PC-9 (cell line): ENCODE measurements at regions not wholly inside any gene's neighbourhood (a gene's known extent, or its start where the extent isn't known, plus 50 kb on each side); places are given as distances from the start of the nearest gene placed in this dataset.

Experiments used
- BruUV-seq: library from RNA; stranded (reverse); fragments of 400-500 nt; replicated peaks from 2 replicates; lab custom pipeline; 2021; lab: Mats Ljungman, UMichigan
- CTCF ChIA-PET: fragments of 300-600 bp; sonication (Branson Sonifier 250); formaldehyde crosslinking; loops from one replicate; lab custom pipeline; 2022; ENCODE audit warnings: antibody characterized with exemption; lab: Charles Lee
- POLR2A ChIA-PET: fragments of 300-600 bp; sonication (Branson Sonifier 250); formaldehyde crosslinking; loops from one replicate; lab custom pipeline; 2022; ENCODE audit warnings: antibody characterized with exemption; ENCODE audit not compliant: unreplicated experiment; lab: Charles Lee
- DNase-seq, 2 experiments: peaks; one replicate each; pipeline versions ENCODE4 v3.0.0 to v3.0.0-alpha.2; 2015 to 2022; ENCODE audit warnings: mixed read lengths in 1 of 2
- H2AFZ ChIP-seq: fragments of 200-600 bp; sonication (generic); 2 replicates; pipeline ENCODE4 v1.8.1; 2017; ENCODE audit warnings: antibody characterized with exemption
- H3F3A ChIP-seq: fragments of 200-600 bp; sonication (generic); 2 replicates; pipeline ENCODE4 v1.8.1; 2017; ENCODE audit warnings: antibody characterized with exemption, mild to moderate bottlenecking, low read depth; ENCODE audit not compliant: insufficient read depth
- H3K27ac ChIP-seq: fragments of 200-600 bp; sonication (generic); 2 replicates; pipeline ENCODE4 v1.6.1; 2016; ENCODE audit warnings: mixed run types
- H3K27me3 ChIP-seq: fragments of 200-600 bp; sonication (generic); 2 replicates; pipeline ENCODE4 v1.6.1; 2016; ENCODE audit warnings: low read depth, mixed run types; ENCODE audit not compliant: insufficient read depth
- H3K36me3 ChIP-seq: fragments of 200-600 bp; sonication (generic); 2 replicates; pipeline ENCODE4 v1.6.1; 2016; ENCODE audit warnings: low read depth, mixed run types
- H3K4me1 ChIP-seq: fragments of 200-600 bp; sonication (generic); replicated peaks from 2 replicates; pipeline ENCODE4 v1.6.1; 2016; ENCODE audit warnings: mixed run types; ENCODE audit not compliant: insufficient read depth
- H3K4me2 ChIP-seq: fragments of 200-600 bp; sonication (generic); 2 replicates; pipeline ENCODE4 v1.6.1; 2017; ENCODE audit warnings: mixed run types
- H3K4me3 ChIP-seq: fragments of 200-600 bp; sonication (generic); 2 replicates; pipeline ENCODE4 v1.6.1; 2016; ENCODE audit warnings: mixed run types
- H3K79me2 ChIP-seq: fragments of 200-600 bp; sonication (generic); 2 replicates; pipeline ENCODE4 v1.6.1; 2017; ENCODE audit warnings: low read depth, mixed run types
- H3K9me2 ChIP-seq: fragments of 200-600 bp; sonication (generic); 2 replicates; pipeline ENCODE4 v1.8.1; 2017; ENCODE audit warnings: mild to moderate bottlenecking; ENCODE audit not compliant: insufficient read depth
- H3K9me3 ChIP-seq: fragments of 200-600 bp; sonication (generic); 2 replicates; pipeline ENCODE4 v1.8.1; 2016; ENCODE audit warnings: low read depth; ENCODE audit not compliant: insufficient read depth
- H4K20me1 ChIP-seq: fragments of 200-600 bp; sonication (generic); 2 replicates; pipeline ENCODE4 v1.8.1; 2017; ENCODE audit not compliant: insufficient read depth
- EZH2 ChIP-seq: fragments of 200-600 bp; sonication (generic); IDR thresholded peaks from 2 replicates; pipeline ENCODE4 v1.8.0; 2017; ENCODE audit warnings: antibody characterized with exemption, low read depth
- intact Hi-C: fragments of 100-400 bp; cut with micrococcal nuclease; formaldehyde crosslinking; loops from one replicate; pipeline ENCODE4 v1.10.0; 2022; ENCODE audit not compliant: unreplicated experiment
- TF ChIP-seq, protein P1 (sequence below): fragments of 200-600 bp; sonication (generic); conservative IDR thresholded peaks from 2 replicates; pipeline ENCODE4 v1.6.1; 2017; ENCODE audit warnings: mixed run types, antibody characterized with exemption, mild to moderate bottlenecking, moderate library complexity

DNA sequence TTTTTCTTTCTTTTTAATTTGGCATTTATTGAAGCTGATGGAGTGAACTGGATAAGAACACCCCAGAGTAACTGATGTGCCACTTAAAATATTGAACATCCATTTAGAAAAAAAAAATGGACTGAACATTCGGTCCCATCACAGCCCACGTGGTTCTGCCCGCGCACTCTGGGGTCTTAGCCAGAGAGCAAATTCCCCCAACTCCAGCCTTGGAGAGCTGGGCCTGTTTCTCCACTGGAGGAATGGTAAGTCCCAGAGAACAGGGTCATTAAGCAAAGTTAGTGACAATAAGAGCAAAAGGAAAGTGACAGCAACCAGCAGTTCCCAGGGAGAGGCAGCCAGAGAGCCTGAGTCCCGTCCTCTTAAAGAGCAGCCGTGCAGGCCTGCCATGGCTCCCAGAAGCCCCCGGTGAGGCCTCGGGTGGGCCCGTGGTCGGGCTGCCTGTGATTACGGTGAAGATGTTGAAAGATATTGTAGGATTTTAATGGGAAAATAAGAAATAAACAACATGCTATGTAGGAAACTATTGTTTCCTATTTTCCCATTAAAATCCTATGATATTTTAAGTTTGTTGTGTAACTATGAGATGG lies 487.9 kb upstream of the MKI67 start:
- Histone ChIP-seq H3K9me3 (no peaks in the 10 kb centered on the region), H3K4me1 (no peaks in the 10 kb centered on the region), H3K9me2 (no peaks in the 10 kb centered on the region), H4K20me1 (no peaks in the 10 kb centered on the region), H3K4me2 (no peak overlapping the region), H3K27ac (no peak overlapping the region), H2AFZ (no peak overlapping the region), H3F3A (no peaks in the 10 kb centered on the region), H3K36me3 (no peaks in the 10 kb centered on the region), H3K4me3 (no peak overlapping the region), H3K27me3 (no peaks in the 10 kb centered on the region), H3K79me2 (no peaks in the 10 kb centered on the region)
- no peak for DNase-seq
- ChIA-PET POLR2A (no interaction called here), CTCF (no interaction called here)
- no TSS peak for BruUV-seq
- intact Hi-C loops: no loop called here
- TF ChIP-seq EZH2: no peak
- TF ChIP-seq, protein P1, sequence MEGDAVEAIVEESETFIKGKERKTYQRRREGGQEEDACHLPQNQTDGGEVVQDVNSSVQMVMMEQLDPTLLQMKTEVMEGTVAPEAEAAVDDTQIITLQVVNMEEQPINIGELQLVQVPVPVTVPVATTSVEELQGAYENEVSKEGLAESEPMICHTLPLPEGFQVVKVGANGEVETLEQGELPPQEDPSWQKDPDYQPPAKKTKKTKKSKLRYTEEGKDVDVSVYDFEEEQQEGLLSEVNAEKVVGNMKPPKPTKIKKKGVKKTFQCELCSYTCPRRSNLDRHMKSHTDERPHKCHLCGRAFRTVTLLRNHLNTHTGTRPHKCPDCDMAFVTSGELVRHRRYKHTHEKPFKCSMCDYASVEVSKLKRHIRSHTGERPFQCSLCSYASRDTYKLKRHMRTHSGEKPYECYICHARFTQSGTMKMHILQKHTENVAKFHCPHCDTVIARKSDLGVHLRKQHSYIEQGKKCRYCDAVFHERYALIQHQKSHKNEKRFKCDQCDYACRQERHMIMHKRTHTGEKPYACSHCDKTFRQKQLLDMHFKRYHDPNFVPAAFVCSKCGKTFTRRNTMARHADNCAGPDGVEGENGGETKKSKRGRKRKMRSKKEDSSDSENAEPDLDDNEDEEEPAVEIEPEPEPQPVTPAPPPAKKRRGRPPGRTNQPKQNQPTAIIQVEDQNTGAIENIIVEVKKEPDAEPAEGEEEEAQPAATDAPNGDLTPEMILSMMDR: no peak

DNA sequence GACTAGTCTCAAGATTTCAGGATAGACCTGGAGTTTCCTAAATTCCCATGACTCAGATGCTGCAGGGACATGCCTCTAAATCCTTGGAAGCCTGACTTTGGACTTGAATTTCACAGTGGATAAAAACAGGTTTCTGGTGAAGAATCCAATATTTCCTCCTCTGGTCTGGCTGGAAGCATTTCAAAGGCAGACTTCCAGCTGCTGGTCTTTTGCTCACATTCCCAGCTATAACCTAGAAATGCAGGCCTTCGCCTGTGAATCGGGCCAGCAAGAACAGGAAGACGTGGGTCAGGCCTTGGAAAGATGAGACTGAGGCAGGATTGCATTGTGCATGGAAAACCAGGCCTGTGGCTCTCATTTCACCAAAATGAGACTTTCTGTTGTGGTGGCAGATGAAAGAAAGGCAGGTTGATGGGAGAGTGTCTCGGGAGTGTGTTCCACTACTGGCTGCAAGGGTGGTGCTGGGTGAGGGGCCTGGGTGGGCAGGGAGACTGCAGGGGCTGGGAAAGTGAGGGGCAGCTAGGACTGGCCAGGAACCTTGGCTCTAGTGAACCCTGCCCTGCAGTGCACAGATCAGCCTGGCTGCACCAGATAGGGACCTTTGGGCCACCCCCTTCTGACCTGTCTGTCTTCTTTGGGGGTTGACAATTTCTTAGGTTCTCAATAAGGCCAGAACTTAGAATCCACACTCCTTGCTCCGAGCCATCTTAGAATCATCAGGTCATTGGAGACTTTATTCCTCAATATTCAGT lies 488.8 kb upstream of the MKI67 start:
- Histone ChIP-seq H3K9me2 (no peaks in the 10 kb centered on the region), H4K20me1 (no peaks in the 10 kb centered on the region), H3F3A (no peaks in the 10 kb centered on the region), H3K27ac (no peak overlapping the region), H2AFZ (no peak overlapping the region), H3K9me3 (no peaks in the 10 kb centered on the region), H3K4me1 (no peaks in the 10 kb centered on the region), H3K79me2 (no peaks in the 10 kb centered on the region), H3K4me2 (no peak overlapping the region), H3K27me3 (no peaks in the 10 kb centered on the region), H3K36me3 (no peaks in the 10 kb centered on the region), H3K4me3 (no peak overlapping the region)
- BruUV-seq: no TSS peak
- ChIA-PET POLR2A (no interaction called here), CTCF (no interaction called here)
- TF ChIP-seq, protein P1: no peak
- intact Hi-C loops: no loop called here
- no peak for DNase-seq

DNA sequence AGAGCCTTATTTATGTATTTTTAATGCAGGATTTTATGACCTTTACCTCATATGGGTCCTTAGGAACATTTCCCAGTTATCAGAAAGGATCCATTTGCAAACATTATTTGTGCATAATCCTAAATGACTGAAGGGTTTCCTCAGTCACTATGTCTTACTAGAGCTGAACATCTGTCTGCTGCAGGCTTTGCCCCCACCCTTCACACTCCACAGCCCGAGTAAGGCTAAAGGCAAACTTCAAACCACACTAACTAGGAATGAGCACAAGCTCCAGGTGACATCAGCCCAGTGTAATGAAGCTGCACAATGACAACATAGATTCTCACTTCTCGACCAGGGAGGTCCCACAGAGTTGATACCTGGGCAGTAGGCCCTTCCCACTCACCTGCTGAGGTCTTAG lies 491.3 kb upstream of the MKI67 start:
- no peaks in the 10 kb centered on the region for H3K9me3 ChIP-seq
- no peaks in the 10 kb centered on the region for H4K20me1 ChIP-seq
- H3K9me2 ChIP-seq: no peaks in the 10 kb centered on the region
- CTCF ChIA-PET: no interaction called here
- no peaks in the 10 kb centered on the region for H3K4me1 ChIP-seq
- POLR2A ChIA-PET: no interaction called here
- no peaks in the 10 kb centered on the region for H3K79me2 ChIP-seq
- H3K36me3 ChIP-seq: no peaks in the 10 kb centered on the region
- H2AFZ ChIP-seq: no peak overlapping the region
- no peaks in the 10 kb centered on the region for H3F3A ChIP-seq
- H3K4me3 ChIP-seq: no peak overlapping the region
- no peak overlapping the region for H3K27ac ChIP-seq
- peaks cover 7% of the 10 kb centered on the region; the same call in 1 of the 2 replicates for H3K27me3 ChIP-seq
- BruUV-seq: no TSS peak
- no peak for DNase-seq
- H3K4me2 ChIP-seq: no peak overlapping the region
- TF ChIP-seq, protein P1: no peak
- no peak for TF ChIP-seq EZH2
- intact Hi-C loops: no loop called here
